NOMO-1 (cell line): ENCODE measurements at regions not wholly inside any gene's neighbourhood (a gene's known extent, or its start where the extent isn't known, plus 50 kb on each side); places are given as distances from the start of the nearest gene placed in this dataset.

Source experiments
- DNase-seq, 2 experiments: peaks; one replicate each; lab custom pipeline; 2025; ENCODE audit not compliant: unreplicated experiment in 2 of 2; lab: John Stamatoyannopoulos, UW

DNA sequence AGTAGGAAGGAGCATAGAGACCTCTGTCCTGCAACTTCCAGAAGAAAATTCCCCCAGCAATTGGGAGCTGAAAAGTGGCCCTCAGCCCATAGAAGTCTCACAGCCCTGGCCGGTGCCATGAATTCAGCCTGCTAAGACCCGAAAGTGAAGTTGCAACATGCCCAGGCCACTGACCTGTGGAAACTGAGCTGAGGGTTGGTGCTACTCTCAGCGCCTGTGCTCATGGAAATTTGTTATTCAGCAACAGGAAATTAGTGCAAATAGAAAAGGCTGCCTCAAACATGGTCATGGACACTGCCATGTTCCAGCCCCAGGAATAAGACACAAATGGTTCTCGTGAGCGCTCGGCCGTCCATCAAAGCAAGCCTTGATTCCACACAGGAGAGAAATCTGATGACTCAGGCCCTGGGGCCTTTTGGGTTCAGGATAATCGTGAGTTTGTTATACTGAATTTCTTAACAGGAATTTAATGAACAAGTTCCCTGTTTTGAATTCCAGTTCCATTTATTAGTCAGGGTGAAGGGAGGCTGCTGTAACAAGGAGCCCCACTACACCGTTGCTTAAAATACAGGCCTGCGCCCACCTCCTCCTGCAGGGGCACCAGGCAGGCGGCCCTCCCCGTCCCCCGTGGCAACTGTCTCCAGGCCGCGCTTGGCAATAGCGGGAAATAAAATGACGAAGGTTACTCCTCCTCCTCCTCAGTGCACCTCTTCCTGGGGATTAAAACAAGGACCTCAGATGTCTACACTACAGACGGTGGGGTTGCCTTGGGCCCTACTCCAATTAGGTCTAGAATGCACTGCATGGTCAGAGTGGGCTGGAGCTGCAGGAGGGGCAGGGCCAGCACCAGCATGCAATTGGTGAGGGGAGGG, 152.9 kb downstream of the ERMARD start:
- no peak for DNase-seq

DNA sequence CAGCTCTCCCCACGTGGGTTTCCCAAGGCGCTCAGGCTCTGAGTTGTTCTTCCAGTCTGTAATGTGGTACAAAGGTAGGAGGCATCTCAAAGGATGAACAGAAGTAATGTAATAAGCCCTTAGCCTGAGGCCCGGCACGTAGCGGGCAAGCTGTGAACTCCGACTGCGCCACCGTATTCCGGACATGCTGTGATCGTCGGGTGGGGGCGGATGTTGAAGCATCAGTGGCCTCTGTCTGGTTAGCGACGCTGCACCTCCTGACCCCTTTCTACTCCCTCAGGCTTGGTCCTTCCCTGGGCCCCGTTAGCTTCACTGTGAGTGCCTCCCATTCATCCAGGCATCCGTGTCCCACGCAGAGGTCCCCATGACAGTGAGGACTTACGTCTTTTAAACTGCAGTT, 151.7 kb downstream of the ERMARD start:
- DNase-seq: no peak

- no peak for DNase-seq
Measured at GRCh38 chr6:169902604-169903003, 151.2 kb downstream of the ERMARD start.

GRCh38 chr6:169902070-169902469, 150.6 kb downstream of the ERMARD start:
- DNase-seq: no peak

DNA sequence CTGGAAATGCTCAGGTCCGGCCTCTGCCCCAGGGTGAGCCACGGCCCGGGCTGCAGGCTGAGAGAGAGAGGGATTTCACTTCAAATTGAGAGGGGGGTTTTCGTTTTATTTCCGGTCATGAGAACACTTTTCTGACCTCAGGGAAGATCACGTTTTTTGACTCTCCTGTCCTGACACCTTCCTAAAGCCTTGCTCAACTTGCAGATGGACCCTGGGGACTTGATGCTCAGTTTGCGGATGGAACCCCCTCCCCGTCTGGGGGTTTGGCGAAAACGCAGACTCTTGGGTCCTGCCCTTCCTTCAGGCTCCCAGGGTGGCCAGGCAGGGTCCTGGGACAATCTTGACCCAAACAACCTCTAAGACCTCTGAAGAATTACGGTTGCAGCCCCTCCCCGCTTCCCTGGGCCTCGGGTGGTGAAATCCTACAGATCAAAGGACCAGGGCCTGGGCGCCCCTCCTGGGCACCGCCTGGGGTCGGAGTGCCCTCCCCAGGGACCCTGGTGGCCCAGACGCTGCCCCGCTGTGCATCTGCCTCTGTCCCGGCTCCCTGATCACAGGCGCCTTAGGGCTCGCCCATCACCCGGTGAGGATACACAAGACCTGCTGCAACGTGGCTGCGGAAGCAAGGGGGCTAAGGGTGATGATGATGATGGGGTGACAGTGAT, 148.2 kb downstream of the ERMARD start:
- DNase-seq: no peak

- DNase-seq: no peak
Measured at GRCh38 chr6:169898788-169899480, 147.5 kb downstream of the ERMARD start.

GRCh38 chr6:169897601-169898358, 146.4 kb downstream of the ERMARD start:
- no peak for DNase-seq

DNA sequence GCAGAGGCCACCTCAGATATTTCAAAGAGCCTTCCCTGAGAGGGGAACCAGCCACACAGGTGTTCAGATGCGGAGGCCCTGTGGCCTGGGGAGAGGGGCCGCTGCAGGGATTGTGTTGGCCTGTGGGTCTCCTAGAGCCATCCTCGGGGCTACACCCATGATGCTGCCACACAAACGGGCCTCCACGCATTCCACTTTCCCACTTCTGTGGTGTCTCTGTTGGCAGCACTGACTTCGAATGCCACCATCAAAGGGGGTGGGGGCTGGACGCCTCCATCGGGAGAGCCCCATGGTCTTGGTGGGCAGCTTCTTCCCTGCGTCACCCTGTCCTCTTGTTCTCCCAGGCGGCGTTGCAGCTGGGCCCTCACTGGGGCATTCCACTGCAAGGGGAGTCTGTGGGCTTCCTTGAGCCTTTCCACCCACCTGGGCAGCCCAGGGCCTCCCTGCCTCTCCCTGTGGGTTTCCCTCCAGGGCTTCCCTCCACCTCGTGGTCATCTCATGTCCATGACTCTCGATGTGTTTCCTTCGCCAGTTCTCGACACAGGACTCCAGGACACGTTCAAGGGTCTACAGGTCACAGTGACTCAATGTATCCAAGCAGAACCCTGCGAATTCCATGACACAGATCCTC, 145.5 kb downstream of the ERMARD start:
- no peak for DNase-seq

DNA sequence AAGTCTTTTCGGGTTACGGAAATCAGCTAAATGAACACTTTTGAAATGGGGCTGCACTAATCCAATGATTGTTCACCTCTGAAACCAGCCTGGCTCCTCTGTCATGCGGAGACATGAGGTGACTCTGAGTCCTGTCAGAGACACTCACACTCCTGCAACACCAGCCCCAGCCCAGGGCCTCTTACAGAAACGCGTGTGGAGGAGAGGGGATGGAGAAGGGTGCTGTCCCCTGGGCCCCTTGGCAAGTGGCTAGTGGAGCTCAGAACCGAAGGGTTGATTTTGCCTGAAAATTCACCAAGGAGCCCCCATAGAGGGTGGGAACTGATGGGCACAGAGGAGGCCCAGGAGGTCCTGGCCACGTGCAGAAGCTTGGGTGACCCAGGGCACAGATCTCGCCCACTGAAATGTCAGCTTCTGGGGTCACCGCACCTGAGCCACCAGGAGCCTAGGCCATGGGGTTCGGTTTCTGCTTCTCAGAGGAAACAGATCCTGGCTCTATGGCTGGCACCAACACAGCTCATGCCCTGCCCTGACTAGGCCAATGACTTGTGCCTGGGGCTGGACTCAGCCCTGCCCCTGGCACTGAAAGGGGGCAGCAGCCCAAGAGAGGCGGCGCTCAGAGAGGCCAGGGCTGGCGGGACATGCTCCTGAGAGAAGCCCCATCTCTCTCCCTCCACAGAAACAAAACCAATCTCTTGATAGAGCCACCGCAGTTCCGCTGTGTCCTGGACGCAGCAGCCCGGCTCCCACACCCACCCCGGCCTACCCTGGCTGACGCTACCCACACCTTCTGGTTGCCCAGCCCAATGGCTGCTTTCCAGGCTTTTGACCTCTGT, 144.7 kb downstream of the ERMARD start:
- DNase-seq: no peak

DNA sequence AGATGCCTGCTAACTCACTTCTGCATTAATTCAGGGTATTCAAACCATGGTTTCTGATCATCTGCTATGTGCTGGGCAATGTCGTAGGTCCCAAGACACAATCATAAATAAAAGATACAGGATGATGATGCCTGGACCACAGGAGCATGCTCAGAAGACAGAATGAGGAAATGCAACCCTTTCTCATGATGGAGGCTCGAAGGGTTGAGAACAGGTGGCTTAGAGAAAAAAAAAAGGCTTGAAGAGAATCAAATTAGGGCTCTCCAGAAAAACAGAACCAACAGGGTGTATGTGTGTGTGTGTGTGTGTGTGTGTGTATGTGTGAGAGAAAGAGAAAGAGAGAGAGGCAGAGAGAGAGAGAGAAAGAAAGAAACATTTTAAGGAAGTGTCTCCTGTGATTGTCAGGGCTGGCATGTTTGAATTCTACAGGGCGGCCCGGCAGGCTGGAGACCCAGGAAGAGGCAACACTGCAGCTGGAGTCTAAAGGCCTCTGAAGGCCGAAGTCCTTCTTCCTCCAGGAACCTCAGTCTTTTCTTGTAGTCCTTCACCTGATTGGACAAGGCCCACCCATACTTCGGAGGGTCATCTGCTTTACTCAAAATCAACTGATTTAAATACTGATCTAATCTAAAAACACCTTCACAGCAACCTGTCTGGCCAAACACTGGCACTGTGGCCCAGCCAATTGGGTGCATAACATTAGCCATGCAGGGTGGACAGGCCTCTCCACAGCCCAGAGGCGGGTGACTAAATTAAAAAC, 143.8 kb downstream of the ERMARD start:
- no peak for DNase-seq

GRCh38 chr6:169894377-169894960, 143.0 kb downstream of the ERMARD start:
- DNase-seq: no peak

DNA sequence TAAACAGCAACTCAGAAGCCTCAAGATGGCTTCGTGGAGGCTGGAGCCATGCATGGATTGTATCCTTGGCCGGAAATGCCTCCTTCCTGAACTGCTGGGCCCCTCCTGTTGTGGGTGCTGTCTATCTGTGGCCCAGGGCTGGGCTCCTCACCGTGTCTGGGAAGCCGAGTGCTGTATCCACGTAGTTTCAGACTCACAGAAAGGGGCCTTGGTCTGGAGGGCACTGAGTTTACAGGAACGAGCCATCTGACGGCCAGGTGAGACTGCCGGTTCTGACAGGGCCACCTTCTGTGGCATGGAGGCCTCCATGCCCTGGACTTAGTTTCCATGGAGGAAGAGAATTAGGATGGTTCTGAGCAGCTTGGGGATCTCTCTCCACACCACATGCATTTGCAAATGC, 142.2 kb downstream of the ERMARD start:
- no peak for DNase-seq

- no peak for DNase-seq
Measured at GRCh38 chr6:169891846-169892245, 140.4 kb downstream of the ERMARD start.

- no peak for DNase-seq
Measured at GRCh38 chr6:169891421-169891820, 140.0 kb downstream of the ERMARD start.

GRCh38 chr6:169890901-169891300, 139.5 kb downstream of the ERMARD start:
- no peak for DNase-seq

DNA sequence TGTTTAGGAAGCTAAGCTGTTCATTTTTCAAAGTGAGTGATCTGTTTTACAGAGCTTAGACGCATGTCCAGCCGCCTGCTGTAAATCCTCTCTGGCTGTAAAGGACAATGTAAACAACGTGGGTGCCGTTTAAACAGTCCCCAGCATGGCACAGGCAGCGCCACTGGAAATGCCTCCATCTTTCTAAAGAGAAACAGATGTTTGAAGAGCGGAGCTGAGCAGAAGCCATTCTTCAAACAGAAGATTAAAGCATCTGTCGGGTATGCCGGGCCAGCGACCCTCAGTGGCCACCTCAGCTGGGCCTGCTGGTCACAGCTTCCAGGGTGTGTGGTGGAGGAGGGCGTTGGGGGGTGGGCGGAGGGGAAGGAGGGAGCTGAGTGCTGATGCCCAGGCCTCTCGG, 138.6 kb downstream of the ERMARD start:
- DNase-seq: no peak

DNA sequence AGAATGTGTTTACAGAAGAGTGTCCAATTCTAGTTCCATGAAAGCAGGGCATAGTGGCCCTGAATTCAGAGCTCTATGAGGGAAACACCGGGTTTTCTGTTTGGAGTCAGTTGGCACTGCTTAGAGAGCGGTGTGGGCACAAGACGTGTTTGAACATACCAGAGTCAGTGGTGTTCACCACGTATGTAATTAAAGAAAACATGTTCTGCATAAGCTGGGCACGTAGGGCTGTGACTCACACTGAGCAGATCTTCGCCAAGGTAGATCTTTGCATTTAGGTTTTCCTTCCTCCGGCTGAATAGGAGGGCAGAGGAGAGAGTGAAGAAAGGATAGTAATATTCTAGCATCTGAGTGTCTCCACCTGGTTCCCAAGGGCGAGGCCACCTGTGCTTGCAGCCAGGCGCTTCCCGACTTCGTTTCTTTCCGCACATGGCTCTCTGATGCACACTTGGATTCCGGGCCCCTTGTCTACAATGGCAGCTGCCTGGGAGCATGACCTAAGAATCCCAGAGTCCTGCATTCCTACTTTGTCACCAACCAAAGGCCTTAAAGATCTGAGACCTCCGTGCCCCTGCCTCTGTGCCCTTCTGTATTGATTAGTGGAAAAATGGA, 136.2 kb downstream of the ERMARD start:
- DNase-seq: no peak

DNA sequence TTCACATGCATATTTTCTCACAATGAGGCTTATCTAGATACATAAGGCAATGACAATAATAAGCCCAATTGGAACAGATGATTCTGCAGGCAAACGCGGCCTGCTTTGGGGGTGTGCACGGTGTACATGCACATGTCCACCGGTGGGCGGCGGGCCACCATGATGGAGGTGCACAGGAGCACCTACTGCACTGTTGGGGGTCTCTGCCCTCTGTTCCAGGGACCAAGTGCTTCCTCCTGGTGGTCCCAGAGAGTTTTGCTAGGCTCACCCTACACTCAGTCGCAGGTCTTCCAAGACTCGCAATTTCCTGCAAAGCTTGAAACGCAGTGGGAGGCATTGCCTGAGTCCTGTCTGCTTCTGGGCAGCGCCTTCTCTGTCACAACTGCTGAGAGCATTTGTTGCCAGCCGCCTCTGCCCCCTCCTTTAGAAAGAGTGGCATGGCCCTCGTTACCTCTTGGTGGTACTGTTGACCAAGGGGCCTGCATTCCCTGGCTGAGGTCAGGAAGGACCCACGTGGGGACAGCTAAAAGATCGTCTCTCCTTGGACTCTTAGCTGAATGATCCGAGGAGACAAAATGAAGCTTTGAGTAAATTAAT, 135.3 kb downstream of the ERMARD start:
- DNase-seq: no peak
